Nucleus accumbens (tissue), 56 donors: ENCODE measurements at regions not wholly inside any gene's neighbourhood (a gene's known extent, or its start where the extent isn't known, plus 50 kb on each side); places are given as distances from the start of the nearest gene placed in this dataset.

Experiments
- DNase-seq, 56 donors: peaks; one replicate each; lab custom pipeline; 2025; lab: John Stamatoyannopoulos, UW

DNA sequence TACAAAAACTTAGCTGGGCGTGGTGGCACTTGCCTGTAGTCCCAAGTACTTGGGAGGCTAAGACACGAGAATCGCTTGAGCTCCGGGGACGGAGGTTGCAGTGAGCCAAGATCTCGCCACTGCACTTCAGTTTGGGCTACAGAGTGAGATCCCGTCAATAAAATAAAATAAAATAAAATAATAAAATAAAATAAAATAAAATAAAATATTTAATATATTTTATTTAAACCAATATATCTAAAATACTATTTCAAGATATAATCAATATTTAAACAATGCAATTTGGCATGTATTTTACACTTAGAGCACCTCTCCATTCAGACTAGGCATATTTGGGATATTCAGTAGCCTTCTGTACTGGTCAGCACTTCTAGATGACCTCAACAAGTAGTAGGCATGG lies 142.1 kb downstream of the FOXA2 start:
- DNase-seq: no peak

DNA sequence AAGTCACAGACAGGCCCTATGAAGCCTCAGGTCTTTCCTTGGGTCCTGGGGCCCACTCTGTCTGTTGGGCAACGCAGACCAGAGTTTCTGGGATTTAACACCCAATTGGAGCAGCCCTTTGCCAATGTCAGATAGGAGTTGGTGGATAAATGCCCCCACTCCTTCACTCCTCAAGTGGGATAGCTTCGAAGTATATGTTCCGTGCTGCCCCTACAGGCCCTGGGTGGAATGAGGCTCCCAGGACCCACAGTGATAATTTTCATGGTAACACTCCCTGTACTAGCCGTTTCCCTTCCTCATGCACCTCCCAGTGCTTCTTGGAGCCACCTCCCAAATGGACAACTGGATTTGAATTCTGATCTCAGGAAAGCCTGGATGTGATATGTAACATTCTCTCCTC lies 145.4 kb downstream of the FOXA2 start:
- DNase-seq: no peak

GRCh38 chr20:22438346-22438745 lies 146.0 kb downstream of the FOXA2 start:
- DNase-seq: no peak

DNA sequence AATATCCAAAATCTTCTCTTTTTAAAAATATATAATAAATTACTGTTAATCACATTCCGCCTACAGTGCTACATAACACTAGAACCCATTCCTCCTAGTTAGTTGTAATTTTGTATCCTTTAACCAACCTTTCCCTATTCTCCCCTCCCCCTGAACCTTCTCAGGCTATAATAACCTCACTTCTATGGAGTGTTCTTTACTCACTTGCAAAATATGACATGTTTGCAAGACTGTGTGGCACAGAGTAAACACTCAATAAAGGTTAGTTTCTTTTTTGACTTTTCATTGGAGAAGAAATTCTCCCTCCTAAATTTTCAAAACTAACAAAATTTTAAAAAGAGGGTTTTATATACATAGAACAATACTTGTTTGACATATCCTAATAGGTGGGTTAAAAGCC lies 147.0 kb downstream of the FOXA2 start:
- no peak for DNase-seq

- no peak for DNase-seq
Observed at GRCh38 chr20:22431419-22431818, 153.0 kb downstream of the FOXA2 start.

- no peak for DNase-seq
Observed at GRCh38 chr20:22430746-22431168, 153.6 kb downstream of the FOXA2 start.

DNA sequence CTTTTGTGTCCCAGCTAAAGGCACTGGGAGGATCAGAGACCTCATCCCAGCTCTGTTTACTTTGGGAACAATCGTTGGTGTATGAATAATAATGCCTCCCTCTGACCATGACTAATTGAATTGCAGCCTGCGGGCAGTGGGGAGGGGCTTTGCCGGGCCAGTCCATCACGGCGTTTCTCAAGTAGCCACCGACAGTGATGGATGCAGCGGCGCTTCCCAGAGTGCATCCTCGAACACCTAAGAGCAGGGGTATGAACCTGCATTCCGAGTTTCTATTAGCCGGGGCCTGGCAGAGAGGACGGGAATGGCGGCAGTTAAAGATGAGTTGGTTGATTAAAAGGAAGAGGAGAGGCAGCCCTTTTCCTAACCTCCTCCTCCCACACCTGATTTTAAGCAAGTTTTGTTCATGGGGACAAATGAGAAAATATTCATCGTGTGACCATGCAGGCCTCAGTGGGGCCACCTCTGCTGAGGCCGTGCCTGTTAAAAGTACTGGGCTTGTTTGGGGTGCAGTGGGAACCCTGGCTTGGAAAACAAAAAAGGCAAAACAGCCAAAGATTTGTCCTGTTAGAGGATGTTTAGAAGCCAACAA lies 154.1 kb downstream of the FOXA2 start:
- DNase-seq: no peak

- DNase-seq: no peak
Observed at GRCh38 chr20:22429175-22430153, 154.9 kb downstream of the FOXA2 start.

GRCh38 chr20:22428051-22428450 lies 156.3 kb downstream of the FOXA2 start:
- DNase-seq: no peak

DNA sequence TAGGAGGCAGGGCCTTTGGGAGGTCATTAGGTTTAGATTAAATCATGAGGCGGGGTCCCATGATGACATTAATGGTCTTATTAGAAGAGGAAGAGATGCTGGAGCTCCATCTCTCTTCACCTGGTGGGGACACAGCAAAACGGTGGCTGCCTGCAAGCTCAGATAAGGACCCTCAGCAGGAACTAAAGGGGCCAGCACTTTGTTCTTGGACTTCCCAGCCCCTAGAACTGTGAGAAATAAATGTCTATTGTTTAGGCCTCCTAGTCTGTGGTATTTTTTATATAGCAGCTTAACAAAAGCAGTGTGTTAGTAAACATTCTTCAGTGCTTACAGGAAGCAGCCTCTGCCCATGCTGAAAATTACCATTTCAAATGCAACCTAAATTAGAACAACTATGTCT lies 157.6 kb downstream of the FOXA2 start:
- DNase-seq: no peak

- no peak for DNase-seq
Observed at GRCh38 chr20:22425344-22426295, 158.8 kb downstream of the FOXA2 start.

GRCh38 chr20:22423190-22423832 lies 161.1 kb downstream of the FOXA2 start:
- no peak for DNase-seq

DNA sequence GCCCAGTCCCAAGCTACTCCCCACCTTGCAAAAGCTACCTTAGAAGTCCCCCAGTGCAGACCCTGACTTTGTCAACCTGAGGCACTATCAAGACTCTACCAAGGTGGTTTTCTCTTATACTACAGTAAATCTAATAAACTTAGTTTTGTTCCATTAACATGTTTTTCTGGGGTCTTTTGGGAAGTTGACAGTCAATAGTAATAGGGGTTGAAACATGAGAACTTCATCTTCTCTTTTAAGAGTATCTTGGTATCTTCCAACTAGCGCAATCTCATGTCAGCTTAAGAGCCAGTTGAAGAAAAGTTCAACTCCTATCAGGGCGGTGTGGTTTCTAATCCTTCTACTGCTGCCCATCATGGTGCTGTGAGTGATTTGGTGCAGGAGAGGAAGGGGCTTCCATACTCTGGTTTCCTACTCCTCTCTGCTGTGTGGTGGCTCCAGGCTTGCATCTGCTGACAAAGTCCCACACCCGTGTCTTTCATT lies 164.2 kb downstream of the FOXA2 start:
- no peak for DNase-seq

GRCh38 chr20:22418738-22419137 lies 165.6 kb downstream of the FOXA2 start:
- no peak for DNase-seq

- DNase-seq: no peak
Observed at GRCh38 chr20:22414305-22414742, 170.0 kb downstream of the FOXA2 start.

DNA sequence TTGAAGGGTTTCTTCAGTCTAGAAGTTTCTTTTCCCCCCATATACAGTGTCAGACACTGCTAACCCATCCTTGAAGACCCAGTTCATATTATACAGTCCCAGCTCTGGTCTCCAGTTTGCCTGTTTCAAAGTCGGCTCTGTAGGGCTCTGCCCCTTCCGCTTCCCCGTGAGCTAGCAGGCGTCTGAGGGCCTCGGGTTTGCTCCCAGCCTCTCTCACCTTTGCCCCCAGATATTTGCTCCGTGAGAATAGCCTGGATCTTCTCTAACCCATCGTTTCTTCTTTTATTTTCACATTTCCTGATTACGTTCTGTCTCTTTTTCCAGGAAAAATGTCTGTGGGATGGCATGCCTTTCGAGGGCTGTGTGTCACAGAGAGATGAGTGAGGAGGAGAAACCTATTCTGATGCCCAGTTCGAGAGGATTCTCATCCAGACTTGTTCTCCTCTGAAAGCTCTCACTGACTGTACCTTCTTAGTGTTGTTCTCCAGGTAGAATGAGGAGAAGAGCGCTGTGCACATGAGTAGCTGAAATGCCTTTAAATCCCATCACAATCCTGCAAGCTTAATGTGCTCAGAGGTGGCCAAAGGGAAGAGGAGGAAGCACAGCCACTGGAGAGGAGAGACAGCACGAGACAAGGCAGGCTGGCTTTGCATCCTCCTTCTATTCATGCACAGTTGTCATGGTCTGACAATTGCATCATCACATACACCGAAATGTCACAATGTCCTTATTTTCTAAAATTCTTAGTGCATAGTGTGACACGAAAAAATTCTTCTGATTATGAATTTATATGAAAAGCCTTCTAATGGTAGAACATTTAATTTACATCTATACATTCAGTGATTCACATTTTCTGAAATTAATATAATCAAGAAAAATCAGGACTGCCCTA lies 171.1 kb downstream of the FOXA2 start:
- no peak for DNase-seq

GRCh38 chr20:22411627-22412450 lies 172.5 kb downstream of the FOXA2 start:
- no peak for DNase-seq

DNA sequence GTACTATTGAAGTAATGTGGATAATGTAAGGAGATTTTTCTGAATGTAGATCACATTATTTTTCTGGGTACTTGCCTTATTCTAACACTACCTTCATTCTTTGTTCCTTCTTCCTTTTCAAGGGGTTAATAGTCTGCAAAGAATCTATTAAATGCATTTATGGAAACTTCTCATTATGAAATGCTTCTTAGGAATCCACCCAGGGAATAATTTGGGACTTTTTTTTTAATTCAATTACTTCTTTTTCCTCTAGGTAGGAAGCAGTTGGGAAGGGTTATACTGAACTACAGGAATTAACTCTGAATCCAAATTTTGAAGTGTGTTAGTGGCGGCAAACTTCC lies 173.1 kb downstream of the FOXA2 start:
- DNase-seq: no peak
